Skeletal muscle cell (primary cell): ENCODE measurements at regions not wholly inside any gene's neighbourhood (a gene's known extent, or its start where the extent isn't known, plus 50 kb on each side); places are given as distances from the start of the nearest gene placed in this dataset.
A peak's percentile ranks its signal among the peaks of the same experiment; 100 is the strongest.

Experiments
- DNase-seq: peaks from one replicate; pipeline ENCODE4 v3.0.0-alpha.2; 2010; ENCODE audit warnings: low read depth
- H3K4me3 ChIP-seq: 2 replicates; pipeline ENCODE4 v1.5.1; 2011; ENCODE audit warnings: low read depth, mild to moderate bottlenecking, control low read depth, low read length, moderate library complexity

DNA sequence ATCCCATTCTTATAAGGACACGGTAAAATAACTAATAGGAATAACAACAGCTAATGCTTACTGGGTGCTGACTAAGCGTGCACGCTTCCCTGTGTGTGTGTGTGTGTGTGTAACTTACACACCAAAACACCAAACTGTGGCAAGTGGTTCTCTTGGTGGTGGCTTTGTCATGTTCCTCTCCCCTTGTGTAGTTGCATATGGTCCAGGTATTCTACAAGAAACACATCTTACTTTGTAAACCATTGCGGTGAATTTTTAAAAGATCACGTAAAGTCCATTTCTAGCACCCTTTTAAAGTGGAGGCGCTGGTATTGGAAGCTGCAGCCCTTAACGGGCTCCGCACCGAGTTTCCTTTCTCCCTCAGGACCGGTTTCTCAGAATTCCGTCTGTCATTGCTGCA, 221.0 kb upstream of the FOXF1 start:
- no peak overlapping the region for H3K4me3 ChIP-seq
- DNase-seq: no peak

- DNase-seq: no peak
- H3K4me3 ChIP-seq: no peak overlapping the region
Measured at GRCh38 chr16:86289907-86290306, 220.4 kb upstream of the FOXF1 start.

DNA sequence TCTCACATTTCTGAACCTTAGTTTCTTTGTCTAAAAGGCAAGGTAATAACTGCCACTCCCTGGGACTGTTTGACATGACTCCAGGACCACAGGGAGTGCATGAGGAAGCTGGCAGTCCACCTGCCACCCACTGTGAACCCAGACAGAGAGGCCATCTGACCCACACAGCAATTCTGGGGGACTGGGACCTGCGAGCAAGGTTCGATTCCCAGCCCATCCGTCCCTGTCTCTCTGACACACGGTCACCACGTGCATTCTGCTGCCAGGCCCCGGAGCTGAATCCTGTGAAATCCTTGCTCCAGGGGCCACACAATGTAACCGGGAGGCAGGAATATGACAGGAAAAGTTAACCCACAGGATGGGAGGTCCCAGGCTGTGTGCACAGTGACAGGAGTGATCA, 218.8 kb upstream of the FOXF1 start:
- DNase-seq: no peak

GRCh38 chr16:86292171-86292775, 218.1 kb upstream of the FOXF1 start:
- DNase-seq: no peak
- H3K4me3 ChIP-seq: no peak overlapping the region

More for the DNA sequence above, 218.8 kb upstream of the FOXF1 start:
- H3K4me3 ChIP-seq: no peak overlapping the region

- no peak for DNase-seq
- H3K4me3 ChIP-seq: no peak overlapping the region
Measured at GRCh38 chr16:86292942-86293341, 217.4 kb upstream of the FOXF1 start.

DNA sequence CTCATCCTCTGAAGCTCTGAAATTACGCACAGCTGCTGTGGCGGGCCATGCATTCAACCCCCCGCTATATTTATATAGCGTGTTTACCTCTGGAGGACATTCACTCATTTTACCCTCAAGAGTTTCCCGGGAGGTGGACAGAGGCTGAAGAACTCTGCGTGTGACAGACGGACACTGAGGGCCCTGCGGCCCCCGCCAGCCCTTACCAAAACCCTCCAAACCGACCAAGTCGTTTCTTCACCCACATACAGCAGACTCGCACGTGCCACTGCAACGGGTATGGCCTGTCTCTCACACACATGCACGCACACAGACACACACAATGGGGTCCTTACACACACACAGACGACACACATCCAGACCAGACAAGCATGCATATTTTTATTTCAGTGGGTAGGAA, 216.4 kb upstream of the FOXF1 start:
- DNase-seq: no peak
- H3K4me3 ChIP-seq: no peak overlapping the region

- no peak overlapping the region for H3K4me3 ChIP-seq
- DNase-seq: no peak
Measured at GRCh38 chr16:86294535-86295196, 215.7 kb upstream of the FOXF1 start.

DNA sequence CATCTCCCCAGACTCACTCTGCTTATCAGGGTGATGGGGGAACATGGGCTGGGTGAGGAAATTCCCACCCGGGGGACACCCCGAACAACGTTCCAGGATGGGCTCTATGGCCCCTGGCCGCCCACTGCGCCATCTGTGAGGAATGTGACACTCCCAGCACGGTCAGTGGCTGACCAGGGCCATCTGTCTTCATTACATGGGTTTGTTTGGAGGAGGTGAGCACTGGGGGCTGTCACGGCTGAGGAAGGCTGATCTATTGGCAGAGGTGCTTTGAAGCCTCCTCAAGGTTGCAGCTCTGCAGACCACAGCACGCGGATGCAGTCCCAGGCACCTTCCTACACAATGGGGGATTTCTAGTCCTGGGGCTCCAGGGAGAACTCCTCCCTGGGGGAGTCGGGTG, 214.1 kb upstream of the FOXF1 start:
- DNase-seq: no peak
- H3K4me3 ChIP-seq: no peak overlapping the region

DNA sequence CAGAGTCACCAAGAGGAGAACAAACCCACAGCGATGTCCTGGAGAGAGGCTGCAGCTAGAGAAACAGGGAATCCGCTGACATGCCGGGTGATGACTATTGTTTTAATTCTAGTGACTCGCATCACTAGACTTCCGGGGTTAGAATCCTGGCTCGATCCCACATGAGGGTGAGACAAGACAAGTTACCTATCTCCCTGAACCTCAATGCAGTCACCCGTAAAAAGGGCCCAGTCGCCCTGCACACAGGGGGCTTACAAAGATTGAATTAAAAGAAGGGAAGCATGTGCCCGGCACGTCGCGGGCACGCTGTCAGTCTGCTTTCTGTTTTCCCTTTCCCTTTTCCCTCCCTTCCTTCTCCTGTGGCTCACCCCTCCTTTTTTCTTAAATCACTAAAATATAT, 212.9 kb upstream of the FOXF1 start:
- no peak for DNase-seq
- no peak overlapping the region for H3K4me3 ChIP-seq

- H3K4me3 ChIP-seq: no peak overlapping the region
- peak; percentile 21 for DNase-seq
Measured at GRCh38 chr16:86297866-86298757, 212.2 kb upstream of the FOXF1 start.

DNA sequence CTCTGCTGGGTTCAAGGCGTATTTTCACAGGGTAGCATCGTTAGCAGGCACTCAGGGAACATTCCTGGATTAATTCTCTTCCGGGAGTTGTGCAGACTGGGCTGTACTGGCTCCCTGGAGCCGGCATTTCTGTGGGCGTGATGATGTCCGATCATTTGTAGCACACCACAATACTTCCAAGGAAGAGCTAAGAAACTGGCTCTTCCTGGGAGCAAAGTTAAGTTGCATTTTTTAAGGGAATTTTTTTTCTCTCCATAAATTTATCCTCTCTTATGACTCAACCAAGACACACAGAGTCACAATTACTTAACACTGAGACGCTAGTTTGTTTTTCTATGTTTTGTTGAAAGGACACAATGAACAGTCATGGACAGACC, 211.6 kb upstream of the FOXF1 start:
- no peak overlapping the region for H3K4me3 ChIP-seq
- DNase-seq: peak; percentile 39

GRCh38 chr16:86299882-86300610, 210.3 kb upstream of the FOXF1 start:
- DNase-seq: no peak

GRCh38 chr16:86300746-86301481, 209.4 kb upstream of the FOXF1 start:
- peak; percentile 7 for DNase-seq
- H3K4me3 ChIP-seq: no peak overlapping the region

More at GRCh38 chr16:86299882-86300610, 210.3 kb upstream of the FOXF1 start:
- H3K4me3 ChIP-seq: no peak overlapping the region

GRCh38 chr16:86302421-86303109, 207.8 kb upstream of the FOXF1 start:
- DNase-seq: no peak
- H3K4me3 ChIP-seq: no peak overlapping the region

DNA sequence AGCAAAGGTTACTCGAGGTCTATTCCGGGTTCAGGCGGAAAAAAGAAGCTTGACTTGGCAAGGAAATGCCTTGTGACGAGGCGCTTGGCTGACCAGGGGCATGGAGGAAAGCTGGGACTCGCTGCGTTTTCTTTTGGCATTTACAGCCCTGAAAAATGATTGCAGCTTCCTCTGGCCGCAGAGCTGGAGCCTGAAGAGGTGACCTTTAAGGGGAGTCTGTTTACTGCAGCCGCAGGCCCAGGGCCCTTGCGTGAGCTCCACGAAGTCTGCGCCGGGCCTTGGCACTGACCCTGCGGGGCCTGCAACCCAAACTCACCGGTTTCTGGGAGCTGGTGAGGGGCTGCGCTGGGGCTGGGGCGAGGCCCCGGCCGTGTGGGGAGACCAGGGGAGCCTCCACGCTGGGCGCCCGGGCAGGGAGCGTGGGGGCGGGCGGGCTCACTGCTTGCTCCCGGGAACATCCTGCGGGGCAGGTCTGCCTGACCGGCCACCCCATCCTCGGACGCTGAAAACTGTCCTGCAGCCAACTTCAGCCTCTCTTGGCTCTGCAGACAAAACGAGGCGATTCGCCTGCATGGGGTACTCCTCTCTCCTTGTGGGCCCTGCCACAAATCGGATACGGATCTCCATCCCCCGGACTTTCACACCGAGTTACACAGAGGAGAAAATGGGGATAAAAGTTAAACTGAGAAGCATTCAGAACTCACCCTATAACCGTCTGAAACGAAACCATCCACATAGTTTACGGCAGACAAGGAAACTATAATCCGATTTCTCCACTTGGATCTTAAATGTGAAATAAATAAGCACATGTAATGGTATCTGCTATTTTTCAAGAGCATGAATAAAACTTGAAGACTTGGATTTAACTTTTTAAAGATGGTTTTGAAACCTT, 206.3 kb upstream of the FOXF1 start:
- no peak for DNase-seq
- no peak overlapping the region for H3K4me3 ChIP-seq

GRCh38 chr16:86304868-86305267, 205.5 kb upstream of the FOXF1 start:
- H3K4me3 ChIP-seq: no peak overlapping the region
- no peak for DNase-seq

- no peak for DNase-seq
- H3K4me3 ChIP-seq: no peak overlapping the region
Measured at GRCh38 chr16:86305440-86305839, 204.9 kb upstream of the FOXF1 start.
